GM23338 (cell line): ENCODE measurements at regions not wholly inside any gene's neighbourhood (a gene's known extent, or its start where the extent isn't known, plus 50 kb on each side); places are given as distances from the start of the nearest gene placed in this dataset.

Source experiments
- ATAC-seq: fragments of 200-7000 bp; cut with Tn5 transposase; 3 replicates; pipeline ENCODE4 v1.9.1; 2020
- DNase-seq: peaks from one replicate; pipeline ENCODE4 v3.0.0-alpha.2; 2015; ENCODE audit warnings: low spot score
- H2AFZ ChIP-seq: fragments of 200-600 bp; sonication (generic); 2 replicates; pipeline ENCODE4 v1.8.0; 2016; ENCODE audit warnings: antibody characterized with exemption, mild to moderate bottlenecking, moderate library complexity
- H3F3A ChIP-seq: fragments of 200-600 bp; sonication (generic); replicated peaks from 2 replicates; pipeline ENCODE4 v1.8.0; 2017; ENCODE audit warnings: antibody characterized with exemption, mixed run types, low read depth
- H3K27ac ChIP-seq: fragments of 200-600 bp; sonication (generic); 2 replicates; pipeline ENCODE4 v1.6.1; 2016; ENCODE audit warnings: low read depth
- H3K27me3 ChIP-seq: fragments of 200-600 bp; sonication (generic); 2 replicates; pipeline ENCODE4 v1.8.0; 2016; ENCODE audit warnings: mild to moderate bottlenecking, mixed run types, moderate library complexity; ENCODE audit not compliant: insufficient read depth
- H3K36me3 ChIP-seq: fragments of 200-600 bp; sonication (generic); 2 replicates; pipeline ENCODE4 v1.8.0; 2016; ENCODE audit warnings: mild to moderate bottlenecking; ENCODE audit not compliant: insufficient read depth
- H3K4me1 ChIP-seq: fragments of 200-600 bp; sonication (generic); 2 replicates; pipeline ENCODE4 v1.8.0; 2016; ENCODE audit warnings: mild to moderate bottlenecking, moderate library complexity; ENCODE audit not compliant: insufficient read depth
- H3K4me2 ChIP-seq: fragments of 200-600 bp; sonication (generic); 2 replicates; pipeline ENCODE4 v1.7.1; 2017; ENCODE audit warnings: mixed run types
- H3K4me3 ChIP-seq: fragments of 200-600 bp; sonication (generic); 2 replicates; pipeline ENCODE4 v1.6.1; 2016; ENCODE audit warnings: mixed run types
- H3K79me2 ChIP-seq: fragments of 200-600 bp; sonication (generic); replicated peaks from 2 replicates; pipeline ENCODE4 v1.8.0; 2017; ENCODE audit warnings: mild to moderate bottlenecking; ENCODE audit not compliant: insufficient read depth
- H3K9me2 ChIP-seq: fragments of 200-600 bp; sonication (generic); 2 replicates; pipeline ENCODE4 v1.8.0; 2017; ENCODE audit not compliant: insufficient read depth
- H4K20me1 ChIP-seq: fragments of 200-600 bp; sonication (generic); replicated peaks from 2 replicates; pipeline ENCODE4 v1.8.0; 2017; ENCODE audit warnings: mild to moderate bottlenecking; ENCODE audit not compliant: insufficient read depth
- H3K27ac Mint-ChIP-seq: 2 replicates; pipeline ENCODE4 v1.8.0; 2020; ENCODE audit warnings: inconsistent platforms, mild to moderate bottlenecking, moderate library complexity, mixed read lengths
- H3K27me3 Mint-ChIP-seq: 3 replicates; pipeline ENCODE4 v1.8.0; 2022; ENCODE audit warnings: low read depth, mild to moderate bottlenecking, moderate library complexity, mixed read lengths, inconsistent platforms; ENCODE audit not compliant: insufficient read depth, poor library complexity
- H3K36me3 Mint-ChIP-seq: 3 replicates; pipeline ENCODE4 v1.8.0; 2021; ENCODE audit warnings: low read depth, mild to moderate bottlenecking, inconsistent platforms, moderate library complexity, mixed read lengths
- H3K4me1 Mint-ChIP-seq: 3 replicates; pipeline ENCODE4 v1.8.0; 2020; ENCODE audit warnings: mild to moderate bottlenecking, inconsistent platforms, mixed read lengths
- H3K4me3 Mint-ChIP-seq: 3 replicates; pipeline ENCODE4 v1.8.0; 2021; ENCODE audit warnings: moderate library complexity, mild to moderate bottlenecking, inconsistent platforms, mixed read lengths
- H3K9me3 Mint-ChIP-seq: 3 replicates; pipeline ENCODE4 v1.8.0; 2020; ENCODE audit warnings: moderate library complexity, mild to moderate bottlenecking, inconsistent platforms, mixed read lengths
- CREB1 ChIP-seq: fragments of 250-450 bp; sonication (Bioruptor Pico); IDR thresholded peaks from 2 replicates; pipeline ENCODE4 v1.5.0; 2020; ENCODE audit warnings: low read depth, mild to moderate bottlenecking, moderate library complexity
- CTCF ChIP-seq, 2 experiments: fragments of 200-600 bp in 1 of 2; sonication (generic) in 1 of 2; conservative IDR thresholded peaks; 2 replicates each; pipeline versions ENCODE4 v1.5.1 to v1.6.1; 2016 to 2017; ENCODE audit warnings: antibody characterized with exemption in 2 of 2, low read depth in 2 of 2, mild to moderate bottlenecking in 2 of 2, moderate library complexity in 1 of 2
- ETS1 ChIP-seq: IDR thresholded peaks from 2 replicates; pipeline ENCODE4 v1.6.1; 2016; ENCODE audit warnings: antibody characterized with exemption
- EZH2 ChIP-seq: fragments of 200-600 bp; sonication (generic); IDR thresholded peaks from one replicate; pipeline ENCODE4 v1.8.0; 2017; ENCODE audit warnings: antibody characterized with exemption, mild to moderate bottlenecking, low read depth; ENCODE audit not compliant: unreplicated experiment
- EZH2phosphoT487 ChIP-seq: fragments of 200-600 bp; sonication (generic); IDR thresholded peaks from one replicate; pipeline ENCODE4 v1.8.1; 2018; ENCODE audit warnings: antibody characterized with exemption; ENCODE audit not compliant: unreplicated experiment
- JUNB ChIP-seq: IDR thresholded peaks from one replicate; pipeline ENCODE4 v1.6.1; 2016; ENCODE audit warnings: antibody characterized with exemption; ENCODE audit not compliant: unreplicated experiment
- NANOG ChIP-seq: IDR thresholded peaks from 2 replicates; pipeline ENCODE4 v1.6.1; 2016; ENCODE audit warnings: antibody characterized with exemption, borderline replicate concordance
- POLR2AphosphoS5 ChIP-seq: IDR thresholded peaks from 2 replicates; pipeline ENCODE4 v1.6.1; 2016; ENCODE audit warnings: antibody characterized with exemption, low read depth
- REST ChIP-seq: IDR thresholded peaks from one replicate; pipeline ENCODE4 v1.6.1; 2018; ENCODE audit warnings: antibody characterized with exemption; ENCODE audit not compliant: unreplicated experiment
- STAT1 ChIP-seq: IDR thresholded peaks from one replicate; pipeline ENCODE4 v1.6.1; 2016; ENCODE audit warnings: antibody characterized with exemption; ENCODE audit not compliant: unreplicated experiment
- ZNF114 ChIP-seq: fragments of 250-450 bp; sonication (Bioruptor Pico); IDR thresholded peaks from 2 replicates; pipeline ENCODE4 v1.5.0; 2020; ENCODE audit warnings: mild to moderate bottlenecking, moderate library complexity
- ZNF331 ChIP-seq: fragments of 250-450 bp; sonication (Bioruptor Pico); IDR thresholded peaks from 2 replicates; pipeline ENCODE4 v1.5.0; 2020; ENCODE audit warnings: low read depth, mild to moderate bottlenecking, moderate library complexity
- ZNF462 ChIP-seq: fragments of 250-450 bp; sonication (Bioruptor Pico); IDR thresholded peaks from 2 replicates; pipeline ENCODE4 v1.5.0; 2020; ENCODE audit warnings: mild to moderate bottlenecking, moderate library complexity

GRCh38 chr4:108473163-108473720, 147.1 kb upstream of the RPL34 start:
- Histone ChIP-seq H3K36me3 (no peaks in the 10 kb centered on the region), H4K20me1 (no peaks in the 10 kb centered on the region), H3K4me3 (no peak overlapping the region), H3K27me3 (no peaks in the 10 kb centered on the region), H3K9me2 (no peaks in the 10 kb centered on the region), H3K27ac (no peak overlapping the region), H2AFZ (no peak overlapping the region), H3F3A (no peaks in the 10 kb centered on the region), H3K79me2 (no peaks in the 10 kb centered on the region), H3K4me2 (no peak overlapping the region), H3K4me1 (no peaks in the 10 kb centered on the region)
- no peak for TF ChIP-seq EZH2
- no peak for TF ChIP-seq POLR2AphosphoS5
- TF ChIP-seq REST: no peak
- no peak for TF ChIP-seq ETS1
- no peak for TF ChIP-seq ZNF462 (CRISPR knock-in tag)
- no peak for TF ChIP-seq EZH2phosphoT487
- no peak for TF ChIP-seq JUNB
- no peak for TF ChIP-seq STAT1
- no peak for TF ChIP-seq ZNF114 (CRISPR knock-in tag)
- no peak for TF ChIP-seq NANOG
- TF ChIP-seq ZNF331: no peak
- no peak for TF ChIP-seq CTCF (conservative IDR thresholded peaks at IDR 0.05; ENCODE audit: low read depth in 2 of 2)
- no peak for TF ChIP-seq CREB1 (CRISPR knock-in tag)
- Mint-ChIP-seq H3K4me1 (no peaks in the 10 kb centered on the region), H3K9me3 (no peaks in the 10 kb centered on the region), H3K4me3 (no peak overlapping the region), H3K36me3 (no peaks in the 10 kb centered on the region), H3K27ac (no peak overlapping the region), H3K27me3 (no peaks in the 10 kb centered on the region)
- ATAC-seq (no peak), DNase-seq (no peak)
